HL-60 (cell line): ENCODE measurements at regions not wholly inside any gene's neighbourhood (a gene's known extent, or its start where the extent isn't known, plus 50 kb on each side); places are given as distances from the start of the nearest gene placed in this dataset.

Experiments
- DNase-seq, 2 experiments: peaks; one replicate each; pipeline ENCODE4 v3.0.0-alpha.2; 2010 to 2020; ENCODE audit warnings: low read depth in 1 of 2, low spot score in 1 of 2
- H3K27ac ChIP-seq: fragments of 250-450 bp; sonication (Bioruptor Pico); replicated peaks from 2 replicates; pipeline ENCODE4 v1.5.1; 2020; ENCODE audit warnings: mild to moderate bottlenecking, moderate library complexity
- H3K27me3 ChIP-seq: fragments of 250-450 bp; sonication (Bioruptor Pico); 2 replicates; pipeline ENCODE4 v1.5.1; 2021; ENCODE audit warnings: mild to moderate bottlenecking, moderate library complexity; ENCODE audit not compliant: insufficient read depth, poor library complexity, severe bottlenecking
- H3K4me3 ChIP-seq: replicated peaks from 2 replicates; pipeline ENCODE4 v1.5.1; 2011; ENCODE audit warnings: mild to moderate bottlenecking, control low read depth, low read length; ENCODE audit not compliant: insufficient read depth
- GABPA ChIP-seq: IDR thresholded peaks from 2 replicates; pipeline ENCODE4 v1.6.1; 2012; ENCODE audit warnings: low read depth
- POLR2AphosphoS5 ChIP-seq: IDR thresholded peaks from 2 replicates; pipeline ENCODE4 v1.6.1; 2012; ENCODE audit warnings: low read depth
- SPI1 ChIP-seq: IDR thresholded peaks from 2 replicates; pipeline ENCODE4 v1.6.1; 2012; ENCODE audit warnings: low read depth, mild to moderate bottlenecking, borderline replicate concordance
- TF ChIP-seq, protein P1 (sequence below): IDR thresholded peaks from one replicate; pipeline ENCODE4 v1.5.1; 2011; ENCODE audit warnings: low read length, control low read depth, inconsistent platforms; ENCODE audit not compliant: insufficient read depth
- TF ChIP-seq, protein P2 (sequence below): IDR thresholded peaks from 2 replicates; pipeline ENCODE4 v1.6.1; 2012; ENCODE audit warnings: low read depth; ENCODE audit not compliant: insufficient replicate concordance

DNA sequence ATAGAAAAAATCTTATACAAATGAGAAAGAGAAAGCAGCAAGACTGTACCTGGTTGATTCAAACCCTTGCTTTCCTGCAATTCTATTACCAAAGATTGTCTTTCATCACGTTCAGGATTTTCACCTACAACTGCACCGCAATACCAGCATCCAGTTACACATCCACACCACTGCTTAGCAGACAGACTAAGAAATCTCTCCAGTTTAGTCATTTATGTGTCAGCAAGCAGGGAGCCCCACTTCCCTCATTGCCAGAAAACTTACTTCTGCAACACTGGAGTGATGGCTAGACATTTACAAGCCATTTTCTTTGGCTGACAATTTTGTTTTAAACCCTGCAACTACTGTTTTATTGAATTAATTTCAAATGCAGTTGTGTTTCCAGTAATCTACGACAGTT lies 359.6 kb upstream of the MEOX2 start:
- DNase-seq: no peak
- Histone ChIP-seq H3K27ac (no peak overlapping the region), H3K27me3 (no peaks in the 10 kb centered on the region), H3K4me3 (no peak overlapping the region)
- TF ChIP-seq, protein P1, sequence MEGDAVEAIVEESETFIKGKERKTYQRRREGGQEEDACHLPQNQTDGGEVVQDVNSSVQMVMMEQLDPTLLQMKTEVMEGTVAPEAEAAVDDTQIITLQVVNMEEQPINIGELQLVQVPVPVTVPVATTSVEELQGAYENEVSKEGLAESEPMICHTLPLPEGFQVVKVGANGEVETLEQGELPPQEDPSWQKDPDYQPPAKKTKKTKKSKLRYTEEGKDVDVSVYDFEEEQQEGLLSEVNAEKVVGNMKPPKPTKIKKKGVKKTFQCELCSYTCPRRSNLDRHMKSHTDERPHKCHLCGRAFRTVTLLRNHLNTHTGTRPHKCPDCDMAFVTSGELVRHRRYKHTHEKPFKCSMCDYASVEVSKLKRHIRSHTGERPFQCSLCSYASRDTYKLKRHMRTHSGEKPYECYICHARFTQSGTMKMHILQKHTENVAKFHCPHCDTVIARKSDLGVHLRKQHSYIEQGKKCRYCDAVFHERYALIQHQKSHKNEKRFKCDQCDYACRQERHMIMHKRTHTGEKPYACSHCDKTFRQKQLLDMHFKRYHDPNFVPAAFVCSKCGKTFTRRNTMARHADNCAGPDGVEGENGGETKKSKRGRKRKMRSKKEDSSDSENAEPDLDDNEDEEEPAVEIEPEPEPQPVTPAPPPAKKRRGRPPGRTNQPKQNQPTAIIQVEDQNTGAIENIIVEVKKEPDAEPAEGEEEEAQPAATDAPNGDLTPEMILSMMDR: no peak
- TF ChIP-seq, protein P2, sequence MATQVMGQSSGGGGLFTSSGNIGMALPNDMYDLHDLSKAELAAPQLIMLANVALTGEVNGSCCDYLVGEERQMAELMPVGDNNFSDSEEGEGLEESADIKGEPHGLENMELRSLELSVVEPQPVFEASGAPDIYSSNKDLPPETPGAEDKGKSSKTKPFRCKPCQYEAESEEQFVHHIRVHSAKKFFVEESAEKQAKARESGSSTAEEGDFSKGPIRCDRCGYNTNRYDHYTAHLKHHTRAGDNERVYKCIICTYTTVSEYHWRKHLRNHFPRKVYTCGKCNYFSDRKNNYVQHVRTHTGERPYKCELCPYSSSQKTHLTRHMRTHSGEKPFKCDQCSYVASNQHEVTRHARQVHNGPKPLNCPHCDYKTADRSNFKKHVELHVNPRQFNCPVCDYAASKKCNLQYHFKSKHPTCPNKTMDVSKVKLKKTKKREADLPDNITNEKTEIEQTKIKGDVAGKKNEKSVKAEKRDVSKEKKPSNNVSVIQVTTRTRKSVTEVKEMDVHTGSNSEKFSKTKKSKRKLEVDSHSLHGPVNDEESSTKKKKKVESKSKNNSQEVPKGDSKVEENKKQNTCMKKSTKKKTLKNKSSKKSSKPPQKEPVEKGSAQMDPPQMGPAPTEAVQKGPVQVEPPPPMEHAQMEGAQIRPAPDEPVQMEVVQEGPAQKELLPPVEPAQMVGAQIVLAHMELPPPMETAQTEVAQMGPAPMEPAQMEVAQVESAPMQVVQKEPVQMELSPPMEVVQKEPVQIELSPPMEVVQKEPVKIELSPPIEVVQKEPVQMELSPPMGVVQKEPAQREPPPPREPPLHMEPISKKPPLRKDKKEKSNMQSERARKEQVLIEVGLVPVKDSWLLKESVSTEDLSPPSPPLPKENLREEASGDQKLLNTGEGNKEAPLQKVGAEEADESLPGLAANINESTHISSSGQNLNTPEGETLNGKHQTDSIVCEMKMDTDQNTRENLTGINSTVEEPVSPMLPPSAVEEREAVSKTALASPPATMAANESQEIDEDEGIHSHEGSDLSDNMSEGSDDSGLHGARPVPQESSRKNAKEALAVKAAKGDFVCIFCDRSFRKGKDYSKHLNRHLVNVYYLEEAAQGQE: no peak
- no peak for TF ChIP-seq SPI1
- TF ChIP-seq POLR2AphosphoS5: no peak

DNA sequence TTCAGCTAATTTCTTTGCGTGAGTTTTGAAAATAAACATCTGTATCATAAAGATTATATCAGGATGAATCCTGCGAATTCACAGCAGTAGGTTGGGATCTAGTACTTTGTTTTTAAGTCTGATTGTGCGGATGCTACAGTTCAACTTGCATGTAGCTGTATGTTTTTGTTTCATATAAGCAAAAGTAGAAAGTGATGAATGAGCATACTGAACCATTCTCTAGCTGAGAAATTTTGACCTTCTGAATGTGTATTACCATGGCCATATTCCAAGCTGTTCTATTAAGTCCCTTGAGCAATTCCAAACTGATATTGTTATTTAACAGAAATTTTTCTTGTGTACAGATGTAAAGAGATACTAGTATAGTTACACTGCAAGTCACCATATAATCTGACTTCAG lies 358.8 kb upstream of the MEOX2 start:
- DNase-seq: no peak
- Histone ChIP-seq H3K27ac (no peak overlapping the region), H3K4me3 (no peak overlapping the region), H3K27me3 (no peaks in the 10 kb centered on the region)
- TF ChIP-seq, protein P1: no peak
- TF ChIP-seq, protein P2: no peak

DNA sequence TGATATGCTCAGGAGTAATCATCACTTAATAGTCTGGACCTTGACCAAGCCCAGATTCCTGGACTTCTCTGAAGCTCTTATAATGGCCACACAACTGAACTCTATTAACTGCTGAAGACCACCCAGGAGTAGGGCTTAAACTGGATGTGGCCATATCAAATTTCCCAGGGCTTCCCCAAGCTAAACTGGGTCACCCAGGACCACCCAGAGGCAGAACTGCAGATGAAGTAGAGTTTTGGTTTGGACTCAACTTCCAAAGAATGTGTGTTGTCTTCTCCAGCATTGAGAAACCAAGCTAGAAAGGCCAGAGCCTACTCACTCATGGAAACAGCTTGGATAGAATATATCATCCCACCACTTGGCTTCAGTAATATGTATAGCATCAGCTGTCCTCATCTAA lies 358.2 kb upstream of the MEOX2 start:
- TF ChIP-seq, protein P1: no peak
- H3K27ac ChIP-seq: no peak overlapping the region
- no peaks in the 10 kb centered on the region for H3K27me3 ChIP-seq
- no peak for DNase-seq
- H3K4me3 ChIP-seq: no peak overlapping the region

DNA sequence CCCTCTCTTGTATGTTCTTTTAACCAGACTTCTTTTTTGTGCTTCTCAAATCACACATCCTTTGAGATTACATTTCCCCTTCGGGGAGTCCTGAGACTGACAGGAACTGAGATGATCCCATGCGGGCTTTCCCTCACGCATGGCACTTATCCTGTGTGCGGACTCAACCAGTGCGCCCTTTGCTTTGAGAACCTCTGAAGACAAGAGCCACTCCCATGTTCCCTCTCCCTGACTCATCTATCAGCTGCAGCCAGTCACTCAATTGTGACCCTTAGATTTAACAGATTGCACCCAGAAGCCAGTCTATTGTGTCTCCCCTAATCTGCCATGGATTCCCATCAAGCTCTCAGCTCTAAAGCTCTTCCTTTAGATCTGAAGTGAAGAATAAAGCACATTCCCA lies 353.9 kb upstream of the MEOX2 start:
- H3K27me3 ChIP-seq: no peaks in the 10 kb centered on the region
- no peak for DNase-seq
- TF ChIP-seq SPI1 (no peak), GABPA (no peak), POLR2AphosphoS5 (no peak)
- TF ChIP-seq, protein P1: no peak
- TF ChIP-seq, protein P2: no peak
- no peak overlapping the region for H3K27ac ChIP-seq
- no peak overlapping the region for H3K4me3 ChIP-seq
